SU-DHL-6 (cell line): ENCODE measurements at regions not wholly inside any gene's neighbourhood (a gene's known extent, or its start where the extent isn't known, plus 50 kb on each side); places are given as distances from the start of the nearest gene placed in this dataset.

ENCODE experiments used
- EZH2phosphoT487 ChIP-seq: fragments of 200-600 bp; sonication (generic), shearing (Covaris generic); conservative IDR thresholded peaks from 2 replicates; pipeline ENCODE4 v1.6.1; 2018; ENCODE audit warnings: mild to moderate bottlenecking, antibody characterized with exemption, low read length, moderate library complexity, mixed read lengths
- TF ChIP-seq, protein P1 (sequence below): fragments of 200-600 bp; sonication (generic); IDR thresholded peaks from one replicate; pipeline ENCODE4 v1.5.1; 2017; ENCODE audit warnings: antibody characterized with exemption, mild to moderate bottlenecking, low read length, moderate library complexity; ENCODE audit not compliant: insufficient read depth, poor library complexity, severe bottlenecking

GRCh38 chr2:144644549-144644948 is 124.6 kb upstream of the ZEB2 start:
- TF ChIP-seq, protein P1, sequence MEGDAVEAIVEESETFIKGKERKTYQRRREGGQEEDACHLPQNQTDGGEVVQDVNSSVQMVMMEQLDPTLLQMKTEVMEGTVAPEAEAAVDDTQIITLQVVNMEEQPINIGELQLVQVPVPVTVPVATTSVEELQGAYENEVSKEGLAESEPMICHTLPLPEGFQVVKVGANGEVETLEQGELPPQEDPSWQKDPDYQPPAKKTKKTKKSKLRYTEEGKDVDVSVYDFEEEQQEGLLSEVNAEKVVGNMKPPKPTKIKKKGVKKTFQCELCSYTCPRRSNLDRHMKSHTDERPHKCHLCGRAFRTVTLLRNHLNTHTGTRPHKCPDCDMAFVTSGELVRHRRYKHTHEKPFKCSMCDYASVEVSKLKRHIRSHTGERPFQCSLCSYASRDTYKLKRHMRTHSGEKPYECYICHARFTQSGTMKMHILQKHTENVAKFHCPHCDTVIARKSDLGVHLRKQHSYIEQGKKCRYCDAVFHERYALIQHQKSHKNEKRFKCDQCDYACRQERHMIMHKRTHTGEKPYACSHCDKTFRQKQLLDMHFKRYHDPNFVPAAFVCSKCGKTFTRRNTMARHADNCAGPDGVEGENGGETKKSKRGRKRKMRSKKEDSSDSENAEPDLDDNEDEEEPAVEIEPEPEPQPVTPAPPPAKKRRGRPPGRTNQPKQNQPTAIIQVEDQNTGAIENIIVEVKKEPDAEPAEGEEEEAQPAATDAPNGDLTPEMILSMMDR = no peak
- TF ChIP-seq EZH2phosphoT487 = no peak
